ENCODE measurements at regions not wholly inside any gene's neighbourhood (a gene's known extent, or its start where the extent isn't known, plus 50 kb on each side); places are given as distances from the start of the nearest gene placed in this dataset.

GRCh38 chr18:10301831-10302483 lies 152.5 kb upstream of the APCDD1 start:
- no peaks in the 10 kb centered on the region for H3K27me3 ChIP-seq (ENCODE audit: control insufficient read depth in 3 of 3, insufficient read depth in 3 of 3, low read length in 2 of 3)
- WGBS, 2 donors = 89 to 90% methylated on average over 5 of the region's 5 CpGs
- H3K36me3 ChIP-seq (ENCODE audit: control insufficient read depth in 4 of 4, insufficient read depth in 4 of 4, low read length in 4 of 4) = no peaks in the 10 kb centered on the region
- peaks cover 0 to 2% (median 0%) of the 10 kb centered on the region in 4 donors for H3K9me3 ChIP-seq (ENCODE audit: control insufficient read depth in 4 of 4, insufficient read depth in 3 of 4, low read length in 3 of 4)
- no peak for ATAC-seq (ENCODE audit: insufficient read depth, low FRiP score)
- no peak overlapping the region for H3K27ac ChIP-seq (ENCODE audit: low read depth in 1 of 2, low read length in 1 of 2)
- H3K4me1 ChIP-seq (ENCODE audit: control insufficient read depth in 5 of 5, insufficient read depth in 5 of 5, low read length in 5 of 5) = peaks cover 0 to 10% (median 6%) of the 10 kb centered on the region in 5 donors
- no peak overlapping the region for H3K9ac ChIP-seq (ENCODE audit: insufficient read depth in 1 of 2, low read length in 2 of 2)
- H3K4me3 ChIP-seq = no peak overlapping the region
- no peak for DNase-seq
- no peak for TF ChIP-seq CTCF (IDR thresholded peaks at IDR 0.05; ENCODE audit: control extremely low read depth, extremely low read depth)

GRCh38 chr18:10303171-10303570 lies 151.3 kb upstream of the APCDD1 start:
- Histone ChIP-seq H3K27ac (ENCODE audit: low read depth in 1 of 2, low read length in 1 of 2) (no peak overlapping the region), H3K9ac (ENCODE audit: insufficient read depth in 1 of 2, low read length in 2 of 2) (no peak overlapping the region), H3K36me3 (ENCODE audit: control insufficient read depth in 4 of 4, insufficient read depth in 4 of 4, low read length in 4 of 4) (no peaks in the 10 kb centered on the region), H3K4me1 (ENCODE audit: control insufficient read depth in 5 of 5, insufficient read depth in 5 of 5, low read length in 5 of 5) (peaks cover 0 to 10% (median 6%) of the 10 kb centered on the region in 5 donors), H3K9me3 (ENCODE audit: control insufficient read depth in 4 of 4, insufficient read depth in 3 of 4, low read length in 3 of 4) (peaks cover 0 to 2% (median 0%) of the 10 kb centered on the region in 4 donors), H3K4me3 (no peak overlapping the region), H3K27me3 (ENCODE audit: control insufficient read depth in 3 of 3, insufficient read depth in 3 of 3, low read length in 2 of 3) (no peaks in the 10 kb centered on the region)
- ATAC-seq (ENCODE audit: insufficient read depth, low FRiP score) (no peak), DNase-seq (no peak)
- TF ChIP-seq CTCF (IDR thresholded peaks at IDR 0.05; ENCODE audit: control extremely low read depth, extremely low read depth) = no peak
- 86 to 93% methylated on average over 2 of the region's 2 CpGs for WGBS, 2 donors

- WGBS, 2 donors = 39 to 63% methylated on average over 3 of the region's 3 CpGs
- Histone ChIP-seq H3K27ac (ENCODE audit: low read depth in 1 of 2, low read length in 1 of 2) (no peak overlapping the region), H3K36me3 (ENCODE audit: control insufficient read depth in 4 of 4, insufficient read depth in 4 of 4, low read length in 4 of 4) (no peaks in the 10 kb centered on the region), H3K27me3 (ENCODE audit: control insufficient read depth in 3 of 3, insufficient read depth in 3 of 3, low read length in 2 of 3) (no peaks in the 10 kb centered on the region), H3K4me3 (no peak overlapping the region), H3K9me3 (ENCODE audit: control insufficient read depth in 4 of 4, insufficient read depth in 3 of 4, low read length in 3 of 4) (no peaks in the 10 kb centered on the region), H3K9ac (ENCODE audit: insufficient read depth in 1 of 2, low read length in 2 of 2) (no peak overlapping the region), H3K4me1 (ENCODE audit: control insufficient read depth in 5 of 5, insufficient read depth in 5 of 5, low read length in 5 of 5) (peaks cover 0 to 2% (median under 1%) of the 10 kb centered on the region in 5 donors)
- no peak for TF ChIP-seq CTCF (IDR thresholded peaks at IDR 0.05; ENCODE audit: control extremely low read depth, extremely low read depth)
- ATAC-seq (ENCODE audit: insufficient read depth, low FRiP score) (peak; percentile 27), DNase-seq (no peak)
Measured at GRCh38 chr18:10304853-10305252, 149.6 kb upstream of the APCDD1 start.

GRCh38 chr18:10306779-10307178 lies 147.7 kb upstream of the APCDD1 start:
- DNase-seq (no peak), ATAC-seq (ENCODE audit: insufficient read depth, low FRiP score) (no peak)
- no peak for TF ChIP-seq CTCF (IDR thresholded peaks at IDR 0.05; ENCODE audit: control extremely low read depth, extremely low read depth)
- no peak overlapping the region for H3K9ac ChIP-seq (ENCODE audit: insufficient read depth in 1 of 2, low read length in 2 of 2)
- H3K27ac ChIP-seq (ENCODE audit: low read depth in 1 of 2, low read length in 1 of 2) = no peak overlapping the region
- H3K27me3 ChIP-seq (ENCODE audit: control insufficient read depth in 3 of 3, insufficient read depth in 3 of 3, low read length in 2 of 3) = no peaks in the 10 kb centered on the region
- H3K4me3 ChIP-seq = no peak overlapping the region
- no peaks in the 10 kb centered on the region for H3K9me3 ChIP-seq (ENCODE audit: control insufficient read depth in 4 of 4, insufficient read depth in 3 of 4, low read length in 3 of 4)
- 94 to 95% methylated on average over 2 of the region's 2 CpGs for WGBS, 2 donors
- H3K4me1 ChIP-seq (ENCODE audit: control insufficient read depth in 5 of 5, insufficient read depth in 5 of 5, low read length in 5 of 5) = no peaks in the 10 kb centered on the region
- no peaks in the 10 kb centered on the region for H3K36me3 ChIP-seq (ENCODE audit: control insufficient read depth in 4 of 4, insufficient read depth in 4 of 4, low read length in 4 of 4)
